Smooth muscle cell (in vitro differentiated cells): ENCODE measurements at regions not wholly inside any gene's neighbourhood (a gene's known extent, or its start where the extent isn't known, plus 50 kb on each side); places are given as distances from the start of the nearest gene placed in this dataset.
A peak's percentile ranks its signal among the peaks of the same experiment; 100 is the strongest.

Experiments
- DNase-seq: peaks from one replicate; lab custom pipeline; 2025; ENCODE audit not compliant: unreplicated experiment; lab: John Stamatoyannopoulos, UW
- H2AFZ ChIP-seq: fragments of 200-600 bp; sonication (generic); 2 replicates; pipeline ENCODE4 v1.6.0; 2016; ENCODE audit warnings: antibody characterized with exemption, low read depth, mild to moderate bottlenecking
- H3F3A ChIP-seq: fragments of 200-600 bp; sonication (generic); 2 replicates; pipeline ENCODE4 v1.6.0; 2017; ENCODE audit warnings: antibody characterized with exemption, low read depth
- H3K27ac ChIP-seq: fragments of 200-600 bp; sonication (generic); 2 replicates; pipeline ENCODE4 v1.5.1; 2016; ENCODE audit warnings: low read depth, mild to moderate bottlenecking
- H3K27me3 ChIP-seq: fragments of 200-600 bp; sonication (generic); 2 replicates; pipeline ENCODE4 v1.6.1; 2016; ENCODE audit warnings: low read depth, mild to moderate bottlenecking
- H3K36me3 ChIP-seq: fragments of 200-600 bp; sonication (generic); 2 replicates; pipeline ENCODE4 v1.5.1; 2016; ENCODE audit warnings: low read depth
- H3K4me1 ChIP-seq: fragments of 200-600 bp; sonication (generic); 2 replicates; pipeline ENCODE4 v1.5.1; 2016; ENCODE audit warnings: low read depth
- H3K4me2 ChIP-seq: fragments of 200-600 bp; sonication (generic); 2 replicates; pipeline ENCODE4 v1.6.0; 2016; ENCODE audit warnings: mild to moderate bottlenecking
- H3K4me3 ChIP-seq: fragments of 200-600 bp; sonication (generic); 2 replicates; pipeline ENCODE4 v1.5.1; 2016; ENCODE audit warnings: mild to moderate bottlenecking
- H3K79me2 ChIP-seq: fragments of 200-600 bp; sonication (generic); 2 replicates; pipeline ENCODE4 v1.6.0; 2016; ENCODE audit warnings: low read depth, mild to moderate bottlenecking
- H3K9ac ChIP-seq: fragments of 200-600 bp; sonication (generic); 2 replicates; pipeline ENCODE4 v1.6.0; 2016; ENCODE audit warnings: low read depth
- H3K9me3 ChIP-seq: fragments of 200-600 bp; sonication (generic); replicated peaks from 2 replicates; pipeline ENCODE4 v1.5.1; 2016; ENCODE audit warnings: low read depth
- H4K20me1 ChIP-seq: fragments of 200-600 bp; sonication (generic); 2 replicates; pipeline ENCODE4 v1.6.0; 2016; ENCODE audit warnings: low read depth
- WGBS: methylation state at CpG from one replicate; pipeline ENCODE4 v1.1.7; 2016; ENCODE audit warnings: low lambda C conversion rate; 5-methylcytosine and 5-hydroxymethylcytosine counted together
- TF ChIP-seq, protein P1 (sequence below): fragments of 200-600 bp; sonication (generic); IDR thresholded peaks from 2 replicates; pipeline ENCODE4 v1.5.1; 2017; ENCODE audit warnings: borderline replicate concordance, mild to moderate bottlenecking, antibody characterized with exemption; ENCODE audit not compliant: insufficient read depth, poor library complexity, severe bottlenecking

DNA sequence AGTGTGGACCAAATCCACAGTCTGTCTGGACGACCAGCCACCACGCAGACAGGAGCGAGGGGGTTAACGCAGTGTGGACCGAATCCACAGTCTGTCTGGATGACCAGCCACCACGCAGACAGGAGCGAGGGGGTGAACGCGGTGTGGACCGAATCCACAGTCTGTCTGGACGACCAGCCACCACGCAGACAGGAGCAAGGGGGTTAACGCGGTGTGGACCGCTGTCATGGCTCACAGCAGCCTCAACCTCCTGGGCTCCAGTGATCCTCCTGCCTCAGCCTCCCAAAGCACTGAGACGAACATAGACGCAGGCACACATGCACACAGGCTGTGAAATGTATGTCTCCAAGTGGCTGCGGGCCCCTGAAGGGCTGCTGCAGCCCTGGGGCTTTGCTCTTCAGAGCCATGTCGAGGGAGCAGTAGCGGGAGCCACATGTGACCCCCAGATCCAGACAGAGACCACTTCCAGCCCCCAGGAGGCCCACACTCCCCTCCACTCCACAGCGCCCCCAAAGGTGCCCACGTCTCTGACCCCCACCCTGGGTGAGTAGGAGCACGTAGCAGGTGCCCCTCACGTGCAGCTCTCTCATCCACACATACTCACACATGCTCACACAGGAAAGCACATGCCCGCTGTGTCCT lies 98.1 kb downstream of the YTHDF1 start:
- Histone ChIP-seq H3K36me3 (no peaks in the 10 kb centered on the region), H3K27me3 (no peaks in the 10 kb centered on the region), H3K9ac (no peak overlapping the region), H3F3A (no peaks in the 10 kb centered on the region), H2AFZ (no peak overlapping the region), H3K9me3 (no peaks in the 10 kb centered on the region), H3K27ac (no peak overlapping the region), H4K20me1 (no peaks in the 10 kb centered on the region), H3K4me2 (no peak overlapping the region), H3K79me2 (no peaks in the 10 kb centered on the region), H3K4me3 (no peak overlapping the region), H3K4me1 (no peaks in the 10 kb centered on the region)
- 84% methylated on average over 25 of the region's 25 CpGs for WGBS
- TF ChIP-seq, protein P1, sequence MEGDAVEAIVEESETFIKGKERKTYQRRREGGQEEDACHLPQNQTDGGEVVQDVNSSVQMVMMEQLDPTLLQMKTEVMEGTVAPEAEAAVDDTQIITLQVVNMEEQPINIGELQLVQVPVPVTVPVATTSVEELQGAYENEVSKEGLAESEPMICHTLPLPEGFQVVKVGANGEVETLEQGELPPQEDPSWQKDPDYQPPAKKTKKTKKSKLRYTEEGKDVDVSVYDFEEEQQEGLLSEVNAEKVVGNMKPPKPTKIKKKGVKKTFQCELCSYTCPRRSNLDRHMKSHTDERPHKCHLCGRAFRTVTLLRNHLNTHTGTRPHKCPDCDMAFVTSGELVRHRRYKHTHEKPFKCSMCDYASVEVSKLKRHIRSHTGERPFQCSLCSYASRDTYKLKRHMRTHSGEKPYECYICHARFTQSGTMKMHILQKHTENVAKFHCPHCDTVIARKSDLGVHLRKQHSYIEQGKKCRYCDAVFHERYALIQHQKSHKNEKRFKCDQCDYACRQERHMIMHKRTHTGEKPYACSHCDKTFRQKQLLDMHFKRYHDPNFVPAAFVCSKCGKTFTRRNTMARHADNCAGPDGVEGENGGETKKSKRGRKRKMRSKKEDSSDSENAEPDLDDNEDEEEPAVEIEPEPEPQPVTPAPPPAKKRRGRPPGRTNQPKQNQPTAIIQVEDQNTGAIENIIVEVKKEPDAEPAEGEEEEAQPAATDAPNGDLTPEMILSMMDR = no peak
- DNase-seq = no peak

DNA sequence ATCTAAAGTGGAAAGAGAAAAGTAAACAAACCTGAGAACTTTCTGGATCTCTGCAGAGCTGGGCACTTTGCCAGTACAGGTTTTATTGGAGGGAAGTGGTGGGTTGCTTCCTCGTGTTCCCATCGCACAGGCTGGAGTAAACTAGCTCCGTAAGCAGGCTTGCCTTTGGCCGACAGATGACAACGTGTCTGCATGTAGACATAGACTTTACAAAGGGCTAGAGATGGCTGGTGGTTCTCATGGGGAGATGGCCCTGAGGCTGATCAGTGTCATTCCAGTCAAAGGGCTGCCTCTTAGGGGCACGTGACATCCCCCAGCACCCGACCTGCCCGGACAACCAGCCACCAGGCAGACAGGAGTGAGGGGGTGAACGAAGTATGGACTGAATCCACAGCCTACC lies 98.8 kb downstream of the YTHDF1 start:
- H3K4me3 ChIP-seq = no peak overlapping the region
- H3K36me3 ChIP-seq = no peaks in the 10 kb centered on the region
- no peaks in the 10 kb centered on the region for H3K9me3 ChIP-seq
- TF ChIP-seq, protein P1 = no peak
- DNase-seq = no peak
- no peaks in the 10 kb centered on the region for H3K27me3 ChIP-seq
- H3K27ac ChIP-seq = no peak overlapping the region
- H2AFZ ChIP-seq = no peak overlapping the region
- H3K4me2 ChIP-seq = no peak overlapping the region
- 79% methylated on average over 9 of the region's 9 CpGs for WGBS
- H4K20me1 ChIP-seq = no peaks in the 10 kb centered on the region
- H3K4me1 ChIP-seq = no peaks in the 10 kb centered on the region
- no peaks in the 10 kb centered on the region for H3K79me2 ChIP-seq
- H3F3A ChIP-seq = no peaks in the 10 kb centered on the region
- no peak overlapping the region for H3K9ac ChIP-seq

DNA sequence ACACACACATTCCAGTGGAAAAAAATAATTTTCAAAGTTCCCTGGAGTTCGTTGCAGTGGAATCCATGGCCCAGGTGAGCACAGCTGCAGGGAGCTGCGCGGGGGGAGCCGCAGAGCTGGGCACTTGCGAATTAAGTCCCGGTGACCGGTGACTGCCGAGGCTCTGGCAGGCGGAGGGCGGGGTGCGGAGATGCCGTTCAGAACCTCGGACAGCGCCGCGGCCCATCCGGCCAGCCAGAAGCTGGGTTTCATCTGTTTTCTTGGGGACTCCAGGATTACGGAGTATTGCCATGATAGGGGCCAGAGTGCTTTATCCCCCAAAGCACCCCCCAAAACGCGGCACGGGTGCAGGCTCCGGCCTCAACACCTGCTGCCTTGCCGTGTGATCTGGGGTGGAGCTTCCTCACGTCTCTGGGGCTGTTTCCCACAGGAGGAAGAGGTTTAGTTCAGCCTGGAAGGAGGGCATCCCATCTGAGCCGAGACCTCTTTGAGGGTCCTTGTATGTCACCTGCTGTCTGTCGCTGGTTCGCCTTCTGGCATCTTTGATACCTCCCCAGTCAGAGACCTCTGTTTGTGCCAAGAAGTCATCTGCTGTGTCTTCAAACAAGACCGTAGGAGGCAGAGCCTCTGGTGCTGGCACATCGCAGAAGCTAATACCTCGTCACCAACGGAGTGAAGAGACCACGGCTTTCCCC lies 99.4 kb downstream of the YTHDF1 start:
- peak; percentile 7 for DNase-seq
- H3K36me3 ChIP-seq = no peaks in the 10 kb centered on the region
- H3K27ac ChIP-seq = no peak overlapping the region
- H3F3A ChIP-seq = no peaks in the 10 kb centered on the region
- H3K4me3 ChIP-seq = no peak overlapping the region
- no peaks in the 10 kb centered on the region for H3K9me3 ChIP-seq
- 26% methylated on average over 32 of the region's 32 CpGs for WGBS
- no peak overlapping the region for H3K9ac ChIP-seq
- H2AFZ ChIP-seq = no peak overlapping the region
- TF ChIP-seq, protein P1 = no peak
- H3K79me2 ChIP-seq = no peaks in the 10 kb centered on the region
- no peak overlapping the region for H3K4me2 ChIP-seq
- H3K27me3 ChIP-seq = no peaks in the 10 kb centered on the region
- H3K4me1 ChIP-seq = no peaks in the 10 kb centered on the region
- no peaks in the 10 kb centered on the region for H4K20me1 ChIP-seq
